ENCODE measurements at regions not wholly inside any gene's neighbourhood (a gene's known extent, or its start where the extent isn't known, plus 50 kb on each side); places are given as distances from the start of the nearest gene placed in this dataset.
A peak's percentile ranks its signal among the peaks of the same experiment; 100 is the strongest.
"Not testable (repeated sequence)": the region's sequence is repeated elsewhere in the genome, so short reads cannot be mapped to it uniquely, and the experiment has no call there.

DNA sequence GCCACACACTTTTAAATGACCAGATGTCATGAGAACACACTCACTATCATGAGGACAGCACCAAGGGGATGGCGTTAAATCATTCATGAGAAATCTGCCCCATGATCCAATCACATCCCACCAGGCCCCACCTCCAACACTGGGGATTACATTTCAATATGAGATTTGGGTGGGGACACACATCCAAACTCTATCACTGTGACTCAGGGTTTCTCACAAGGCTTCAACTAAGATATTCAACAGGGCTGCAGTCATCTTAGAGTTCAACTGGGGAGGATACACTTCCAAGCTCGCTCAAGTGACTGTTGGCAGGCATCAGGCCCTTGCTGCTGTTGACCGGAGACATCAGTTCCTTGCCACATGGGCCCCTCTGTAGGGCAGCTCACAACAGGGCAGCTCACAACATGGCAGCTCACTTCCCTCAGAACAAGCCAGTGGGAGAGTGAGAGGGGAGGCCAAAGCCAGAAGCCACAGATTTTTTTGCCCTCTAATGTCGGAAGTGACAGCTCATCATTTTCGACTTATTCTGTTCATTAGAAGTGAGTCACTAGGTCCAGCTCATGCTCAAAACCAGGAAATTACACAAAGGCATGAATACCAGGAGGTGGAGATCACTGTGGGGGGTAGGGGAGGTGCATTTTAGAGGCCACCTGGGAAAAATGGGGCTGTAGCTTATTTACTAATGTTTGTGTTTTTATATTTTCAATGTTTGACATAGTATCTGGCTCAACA, 50.8 kb upstream of the PTHLH start:
- DNase-seq, result no peak

DNA sequence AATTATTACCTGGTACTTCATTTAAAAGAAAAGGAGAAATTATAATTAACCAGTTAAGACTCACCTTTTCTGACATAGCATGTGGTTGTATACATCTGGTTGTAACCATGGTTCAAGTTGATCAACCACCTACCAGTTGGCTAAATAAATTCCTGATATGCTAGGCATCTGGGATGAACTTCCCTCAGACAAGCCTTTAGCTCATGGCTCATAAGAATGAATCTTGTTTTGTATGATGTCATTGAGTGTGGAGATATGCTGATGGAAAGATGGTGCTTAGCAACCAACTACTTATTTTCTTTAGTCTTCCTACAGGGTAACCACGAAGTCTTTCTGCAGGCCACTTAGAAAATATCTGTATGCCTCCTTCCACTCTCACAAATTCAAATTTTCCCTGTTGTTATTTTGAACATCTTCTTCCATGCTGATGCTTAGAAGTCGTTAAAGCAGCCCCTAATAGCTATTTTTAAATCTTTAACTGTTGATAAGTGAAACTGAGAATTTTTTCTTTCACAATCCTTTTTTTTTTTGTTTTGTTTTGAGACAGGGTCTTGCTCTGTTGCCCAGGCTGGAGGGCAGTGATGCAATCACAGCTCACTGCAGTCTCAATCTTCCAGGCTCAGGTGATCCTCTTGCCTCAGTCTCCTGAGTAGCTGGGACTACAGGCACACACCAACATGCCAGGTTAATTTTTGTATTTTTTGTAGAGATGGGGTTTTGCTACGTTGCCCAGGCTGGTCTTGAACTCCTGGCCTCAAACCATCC, 51.9 kb upstream of the PTHLH start:
- no peak for DNase-seq

DNA sequence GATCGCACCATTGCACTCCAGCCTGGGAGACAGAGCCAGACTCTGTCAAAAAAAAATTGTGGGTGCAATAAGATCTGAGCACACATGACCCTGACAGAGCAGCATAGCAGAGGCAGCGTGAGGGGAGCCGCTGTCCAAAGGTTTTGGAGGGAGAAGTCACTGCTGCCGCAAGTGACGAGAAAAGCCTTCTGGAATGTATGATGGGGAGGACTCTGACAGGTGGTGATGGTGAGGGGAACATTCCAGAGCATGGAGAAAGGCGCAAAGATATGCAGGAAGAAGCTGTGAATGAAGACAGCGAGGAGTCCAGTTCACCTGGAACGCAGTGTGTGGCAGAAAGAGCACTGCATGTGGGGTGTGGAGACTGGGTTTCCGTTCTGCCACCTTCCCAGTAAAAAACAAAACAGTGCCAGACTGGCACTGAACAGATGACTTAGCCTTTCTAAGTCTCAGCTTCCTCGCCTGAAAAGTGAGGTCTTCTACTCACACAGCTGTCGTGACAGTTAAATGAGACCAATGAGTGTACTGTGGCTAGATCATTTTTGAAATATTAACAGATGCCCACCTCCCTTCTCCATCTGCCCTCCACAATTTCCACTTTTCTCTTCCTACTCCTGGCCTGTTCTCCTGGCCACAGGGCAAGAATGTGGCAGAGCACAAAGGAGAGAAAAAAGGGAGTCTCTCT, 53.4 kb upstream of the PTHLH start:
- DNase-seq, result no peak

DNA sequence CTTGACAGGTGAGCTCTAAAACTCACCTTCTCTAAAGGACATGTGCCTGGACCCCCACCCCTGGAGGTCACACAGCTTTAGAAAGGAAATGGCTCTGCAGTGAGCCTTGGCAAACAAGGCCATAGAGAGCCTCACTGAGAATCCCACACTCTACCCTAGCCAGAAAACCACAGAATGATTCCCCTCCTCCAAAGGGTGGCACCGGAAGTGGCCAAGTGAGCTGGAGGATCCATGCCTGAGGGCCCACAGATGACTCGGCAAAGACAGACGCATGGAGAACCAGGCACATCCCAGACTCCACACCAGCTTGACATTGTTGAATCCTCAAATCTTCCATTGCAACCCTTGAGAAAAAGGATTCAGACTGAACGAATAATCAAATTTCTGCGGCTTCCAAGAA, 54.2 kb upstream of the PTHLH start:
- peak; percentile 75 for DNase-seq

DNA sequence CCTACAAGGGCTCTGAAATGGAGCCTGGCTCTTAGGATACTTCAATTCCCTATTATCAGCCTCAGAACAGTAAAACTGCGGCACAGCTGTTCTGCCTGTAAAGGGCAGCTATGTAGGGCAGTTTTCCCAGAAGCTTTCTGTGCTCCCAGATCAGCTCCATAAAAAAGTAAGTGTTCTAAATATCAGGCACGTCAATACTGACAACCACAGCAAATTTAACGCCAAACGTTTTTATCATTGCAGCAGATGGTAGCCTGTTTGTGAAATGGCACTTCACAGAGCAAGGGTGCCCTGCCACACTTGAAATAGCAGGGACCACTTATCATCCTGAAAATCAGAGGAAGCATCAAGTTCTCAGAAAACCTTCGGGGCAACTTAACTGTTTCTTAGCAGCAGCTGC, 54.8 kb upstream of the PTHLH start:
- DNase-seq, result peak; percentile 95

DNA sequence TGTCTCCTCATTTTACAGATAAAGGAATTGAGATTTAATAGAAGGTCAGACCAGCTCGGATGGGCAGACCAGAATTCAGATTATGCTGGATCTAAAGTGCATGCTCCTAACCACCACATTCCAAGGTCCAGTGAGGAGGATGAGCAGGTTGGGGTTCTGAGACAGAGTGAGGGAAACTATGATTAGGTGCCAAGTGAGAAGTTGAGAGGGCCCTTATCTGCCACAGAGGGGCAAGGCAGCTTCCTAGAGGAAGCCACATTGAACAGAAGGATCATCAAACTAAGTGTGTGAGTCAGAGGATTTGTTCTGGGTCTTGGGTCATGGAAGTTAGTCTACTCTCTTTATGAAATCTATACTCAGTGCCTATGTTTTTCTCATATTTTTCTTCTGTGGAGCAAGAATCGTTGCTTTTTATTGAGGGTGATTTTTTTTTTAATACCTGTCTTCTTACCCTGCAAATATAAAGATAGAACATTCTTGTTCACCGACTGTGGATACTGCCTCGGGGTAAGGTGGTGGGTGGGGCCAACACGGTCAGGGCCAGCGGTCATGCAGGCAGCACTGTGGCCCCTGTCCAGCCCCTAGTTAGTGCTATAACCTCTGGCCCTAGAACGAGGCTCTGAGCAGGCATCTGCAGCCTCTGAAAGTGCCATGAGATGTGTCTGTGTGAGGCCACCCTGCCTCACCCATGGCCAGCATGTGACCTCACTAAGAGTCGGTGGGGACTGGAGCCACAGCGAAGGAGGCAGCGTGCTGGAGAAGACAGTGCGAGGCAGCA, 55.6 kb upstream of the PTHLH start:
- DNase-seq, result peak; percentile 87

DNA sequence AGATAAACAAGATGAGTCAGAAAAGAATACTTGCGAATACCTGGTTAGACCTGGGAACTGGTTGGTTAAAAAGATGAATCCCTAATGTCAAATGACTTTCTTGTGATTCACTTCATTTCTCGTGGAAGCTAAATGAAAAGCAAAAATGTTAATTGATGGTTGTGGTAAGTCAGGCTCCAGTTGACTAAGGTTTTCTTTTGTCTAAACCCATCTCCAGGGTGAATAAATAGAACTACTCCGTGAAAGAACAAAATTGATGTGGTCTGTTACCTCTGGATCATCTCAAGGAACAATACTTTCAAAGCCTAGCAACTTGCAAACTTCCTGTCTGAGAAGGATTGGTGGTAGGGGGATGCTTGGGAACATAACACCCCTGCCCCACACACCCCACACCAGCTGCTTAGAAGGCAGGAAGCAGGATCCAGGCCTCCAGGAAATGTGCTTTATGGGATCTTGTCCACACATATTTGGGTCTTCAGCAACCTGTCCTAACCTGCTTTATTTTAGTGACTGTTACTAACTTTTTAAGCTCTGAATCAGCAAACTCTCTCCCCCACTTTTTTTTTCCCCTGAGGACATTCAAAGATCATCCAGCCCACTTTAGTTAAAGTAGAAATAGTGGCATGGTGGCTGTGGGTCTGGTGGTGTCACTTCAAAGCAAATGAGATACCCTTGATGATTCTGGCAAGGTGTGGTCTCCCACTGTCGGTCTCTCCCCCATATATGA, 60.4 kb upstream of the PTHLH start:
- DNase-seq, result no peak

DNA sequence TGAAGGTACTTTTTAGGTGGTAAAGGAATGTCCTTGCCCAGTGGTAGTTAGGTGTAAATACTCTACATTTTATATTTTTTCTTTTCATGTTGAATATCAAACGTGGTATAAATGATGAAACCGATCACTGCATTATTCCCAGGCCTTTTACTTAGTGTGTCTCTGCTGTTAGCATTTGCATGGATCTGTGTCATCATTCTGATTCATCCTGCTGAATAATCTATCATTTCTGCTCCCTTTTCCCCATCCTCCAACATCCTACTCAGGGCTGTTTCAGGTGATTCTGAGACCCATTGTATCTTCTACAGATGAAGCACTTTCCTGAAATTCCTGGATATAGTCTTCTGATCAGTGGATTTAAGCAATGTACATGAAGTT, 61.0 kb upstream of the PTHLH start:
- no peak for DNase-seq

DNA sequence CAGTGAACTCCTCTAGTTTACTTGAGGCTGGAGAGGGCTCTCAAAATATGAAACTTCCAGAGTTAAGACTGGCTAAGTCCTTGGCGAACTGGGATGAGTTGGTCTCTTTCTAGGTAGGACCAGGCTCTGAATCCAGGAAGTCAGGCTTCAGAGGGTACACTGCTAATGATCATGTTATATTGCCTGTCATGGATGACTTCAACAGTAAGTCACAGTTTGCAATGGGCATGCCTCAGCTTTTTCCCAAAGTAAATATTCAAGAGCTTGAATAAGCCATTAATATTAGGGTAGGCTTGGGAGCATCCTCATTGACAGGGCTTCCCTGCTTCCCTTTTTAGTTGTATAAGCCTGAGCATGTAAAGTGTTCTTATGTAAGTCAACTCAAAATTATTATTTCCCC, 61.7 kb upstream of the PTHLH start:
- no peak for DNase-seq

DNA sequence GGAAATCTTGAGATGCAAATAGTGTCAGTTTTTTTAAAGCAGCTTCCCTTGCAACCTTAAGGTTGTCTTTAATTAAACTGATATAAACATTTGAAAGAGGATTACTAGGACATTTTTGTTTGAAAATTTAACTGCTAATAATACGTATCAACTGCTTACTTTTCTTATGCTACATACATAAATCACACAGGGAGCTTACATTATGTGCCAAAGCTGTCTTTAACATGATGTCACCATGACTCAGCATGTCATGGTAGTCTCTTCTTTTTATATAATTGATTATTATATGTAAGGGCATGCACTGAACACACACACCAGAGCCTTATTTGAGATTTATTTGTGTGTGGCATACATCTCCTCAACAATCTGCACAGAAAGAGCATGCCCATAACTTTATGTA, 63.0 kb upstream of the PTHLH start:
- DNase-seq, result no peak

DNA sequence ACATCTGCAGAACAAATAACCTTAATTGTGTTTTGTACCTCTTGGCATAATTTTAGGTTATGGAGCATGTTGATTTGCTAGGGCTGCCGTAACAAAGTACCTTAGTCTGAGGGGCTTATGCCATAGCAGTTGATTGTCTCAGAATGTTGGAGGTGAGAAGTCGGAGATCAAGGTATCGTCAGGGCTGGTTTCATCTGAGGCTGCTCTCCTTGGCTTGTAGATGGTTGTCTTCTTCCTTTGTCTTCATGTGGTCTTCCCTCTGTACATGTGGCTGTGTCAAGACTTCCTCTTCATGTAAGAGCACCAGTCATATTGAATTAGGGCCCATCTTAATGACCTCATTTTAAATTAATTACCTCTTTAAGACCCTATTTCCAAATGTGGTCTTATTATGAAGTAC, 64.4 kb upstream of the PTHLH start:
- no peak for DNase-seq

DNA sequence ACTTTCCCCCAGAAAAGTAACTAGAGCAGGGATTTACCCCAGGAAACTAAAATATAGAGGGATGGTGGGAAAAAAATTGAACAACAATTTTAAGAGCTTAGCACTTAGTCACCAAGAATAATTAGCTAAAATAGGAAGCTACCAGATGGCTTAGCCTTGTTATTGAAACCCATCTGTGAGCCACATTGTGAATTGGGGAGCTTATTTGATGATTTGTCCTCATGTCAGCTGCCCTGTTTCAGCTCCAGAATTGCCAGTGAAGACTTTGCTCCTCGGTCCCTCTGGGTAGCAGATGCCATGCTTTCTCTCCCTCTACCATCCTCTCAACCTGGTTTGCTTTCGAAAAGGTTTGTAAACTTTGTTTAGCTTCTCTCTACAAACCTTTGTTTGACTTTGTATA, 67.7 kb upstream of the PTHLH start:
- DNase-seq, result no peak

DNA sequence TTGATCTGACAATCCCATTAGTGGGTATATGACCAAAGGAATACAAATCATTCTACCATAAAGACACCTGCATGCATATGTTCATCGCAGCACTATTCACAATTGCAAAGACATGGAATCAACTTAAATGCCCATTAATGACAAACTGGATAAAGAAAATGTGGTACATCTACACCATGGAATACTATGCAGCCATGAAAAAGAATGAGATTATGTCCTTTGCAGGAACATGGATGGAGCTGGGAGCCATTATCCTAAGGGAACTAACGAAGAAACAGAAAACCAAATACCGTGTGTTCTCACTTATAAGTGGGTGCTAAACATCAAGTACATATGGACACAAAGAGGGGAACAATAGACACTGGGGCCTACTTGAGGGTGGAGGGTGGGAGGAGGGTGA, 74.1 kb upstream of the PTHLH start:
- DNase-seq, result not testable (repeated sequence)

DNA sequence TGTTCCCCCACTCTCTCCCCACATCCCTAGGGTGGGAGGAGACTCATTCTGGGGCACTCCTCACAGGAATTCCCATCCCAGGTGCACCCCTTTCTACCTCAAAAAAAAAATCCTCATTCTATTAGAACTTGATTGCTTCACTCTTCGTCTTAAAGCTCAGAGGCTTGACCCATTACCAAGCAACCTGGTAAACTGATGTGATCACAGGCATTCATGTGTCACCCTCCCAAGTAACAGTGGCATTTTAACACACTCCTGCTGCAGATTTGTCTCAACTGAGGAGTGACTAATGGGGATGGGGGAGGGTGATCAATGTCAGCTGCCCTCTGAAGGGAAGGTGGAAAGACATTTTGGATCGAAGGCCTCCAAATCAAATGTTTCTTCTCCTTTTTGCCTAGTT, 78.1 kb upstream of the PTHLH start:
- DNase-seq, result no peak

DNA sequence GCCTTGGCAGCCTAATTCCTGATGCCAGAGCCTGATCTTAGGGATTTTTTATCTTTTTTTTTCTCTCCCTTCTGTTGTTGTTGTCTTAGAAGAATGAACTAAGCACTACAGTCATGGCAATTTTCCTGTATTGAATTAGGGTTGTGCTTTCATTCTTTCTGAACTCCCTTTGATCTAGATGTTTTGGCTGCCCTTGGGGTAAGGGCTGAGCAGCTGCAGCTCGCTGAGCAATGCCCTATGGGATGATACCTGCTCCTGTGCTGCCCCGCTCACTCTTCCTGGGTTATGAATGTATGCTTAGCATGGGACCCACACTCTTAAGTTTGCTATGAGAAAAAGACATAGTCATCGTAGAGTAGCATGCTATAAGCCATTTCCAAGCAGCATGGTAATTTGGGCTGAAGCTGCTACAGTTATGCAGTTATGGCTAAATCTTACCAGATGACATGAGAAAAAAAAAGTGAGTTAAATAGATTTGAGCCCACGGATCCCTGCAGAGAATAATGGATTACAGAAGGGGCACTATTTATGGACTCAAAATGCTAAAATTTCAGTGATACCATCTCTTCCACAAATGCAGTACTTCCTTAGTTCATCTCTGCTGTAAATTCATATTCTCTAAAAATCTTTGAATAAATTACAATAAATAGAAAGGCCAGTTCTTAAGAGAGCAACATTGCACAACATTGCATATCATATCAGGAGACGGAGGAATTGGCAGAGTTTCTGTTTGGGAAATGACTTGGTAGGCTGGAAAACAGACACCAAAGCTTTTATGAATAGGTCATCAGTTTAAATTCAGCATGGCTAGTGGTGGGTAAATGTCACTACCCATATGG, 79.2 kb upstream of the PTHLH start:
- DNase-seq, result no peak

DNA sequence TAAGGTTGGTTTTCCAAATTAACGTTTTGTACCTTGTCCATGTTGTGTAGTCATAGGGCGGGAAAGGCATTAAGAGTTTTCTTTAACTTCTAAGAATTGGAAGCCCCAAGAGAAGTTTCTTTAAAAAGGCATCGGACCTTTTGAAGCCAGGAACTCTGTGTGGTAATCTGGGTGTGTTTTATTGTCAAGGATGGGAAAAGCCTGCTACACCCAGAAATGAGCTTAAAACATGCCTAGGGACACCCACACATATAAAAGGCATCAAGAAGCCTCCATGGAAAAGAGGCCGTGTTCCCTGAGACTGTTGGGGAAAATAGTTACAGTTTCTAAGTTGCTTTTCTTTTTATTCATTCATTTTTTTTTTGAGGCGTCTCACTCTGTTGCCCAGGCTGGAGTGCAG, 81.0 kb upstream of the PTHLH start:
- no peak for DNase-seq

DNA sequence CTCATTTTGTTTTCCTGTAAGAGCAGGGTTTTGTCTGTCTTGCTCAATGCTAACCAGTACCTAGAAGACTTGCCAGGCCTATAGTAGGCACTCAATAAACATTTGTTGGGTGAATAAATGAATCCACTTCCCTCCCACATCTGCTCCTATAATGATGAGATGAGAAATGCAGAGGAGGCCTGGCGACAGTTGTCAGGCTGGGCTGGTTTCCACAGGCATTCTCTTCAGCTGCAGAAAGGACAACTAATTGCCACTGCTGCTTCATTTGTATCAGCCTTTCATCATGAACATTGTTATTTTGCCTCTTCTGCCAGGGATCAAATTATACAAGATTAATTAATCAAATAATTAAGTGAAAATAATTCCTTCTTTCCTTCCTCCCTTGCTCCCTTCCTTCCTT, 82.0 kb upstream of the PTHLH start:
- no peak for DNase-seq

DNA sequence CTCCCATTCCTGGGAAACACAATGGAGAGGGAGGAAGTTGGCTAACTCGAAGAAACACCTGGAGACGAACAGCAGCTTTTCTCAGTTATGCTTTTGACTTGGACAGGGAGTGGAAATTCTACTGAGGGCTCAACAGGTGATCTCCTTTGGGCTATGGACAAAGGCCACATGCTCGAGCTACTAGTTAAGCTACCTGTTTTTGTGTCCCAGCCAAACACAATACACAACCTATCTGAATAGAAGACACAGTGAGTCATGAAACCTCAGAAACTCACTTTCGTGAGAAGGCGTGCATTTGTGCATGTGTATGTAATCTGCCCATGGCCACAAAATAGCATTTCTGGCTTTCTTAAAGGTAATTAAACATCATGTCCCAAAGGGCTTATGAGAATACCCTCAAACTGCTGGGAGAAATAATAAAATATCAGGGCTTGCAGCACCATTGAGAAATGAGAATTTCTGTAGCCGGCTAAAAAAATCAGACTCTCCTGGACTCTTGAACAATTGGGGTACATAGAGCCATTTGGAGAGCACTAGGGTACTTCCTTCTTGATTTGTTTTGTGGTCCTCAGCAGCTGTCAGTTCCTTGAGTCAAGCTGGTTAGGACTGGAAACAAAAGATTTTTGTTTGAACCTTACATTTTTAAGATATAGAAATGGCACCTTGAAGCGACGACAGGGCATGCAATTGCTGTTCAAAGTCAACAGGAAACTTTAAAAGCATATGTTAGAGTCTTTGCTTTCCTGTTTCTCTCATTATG, 85.5 kb upstream of the PTHLH start:
- DNase-seq, result no peak

DNA sequence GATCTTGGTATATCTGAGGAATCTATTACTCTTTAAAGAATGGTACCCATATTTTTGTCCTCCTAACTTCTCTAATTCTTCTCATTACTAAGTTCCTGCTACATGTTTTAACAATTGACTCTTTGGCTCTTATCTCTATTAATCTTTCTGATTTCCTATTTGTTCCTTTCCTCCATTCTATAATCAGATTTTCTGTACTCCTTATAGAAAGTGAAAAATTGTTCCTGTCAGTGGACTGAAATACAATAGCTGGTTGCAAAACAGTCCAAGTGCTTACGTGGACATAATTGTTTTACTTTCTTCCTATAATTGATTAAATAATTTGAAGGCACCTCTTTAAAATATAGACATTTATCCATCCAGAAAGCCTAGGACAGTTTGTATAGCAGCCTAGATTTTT, 86.7 kb upstream of the PTHLH start:
- DNase-seq, result no peak

DNA sequence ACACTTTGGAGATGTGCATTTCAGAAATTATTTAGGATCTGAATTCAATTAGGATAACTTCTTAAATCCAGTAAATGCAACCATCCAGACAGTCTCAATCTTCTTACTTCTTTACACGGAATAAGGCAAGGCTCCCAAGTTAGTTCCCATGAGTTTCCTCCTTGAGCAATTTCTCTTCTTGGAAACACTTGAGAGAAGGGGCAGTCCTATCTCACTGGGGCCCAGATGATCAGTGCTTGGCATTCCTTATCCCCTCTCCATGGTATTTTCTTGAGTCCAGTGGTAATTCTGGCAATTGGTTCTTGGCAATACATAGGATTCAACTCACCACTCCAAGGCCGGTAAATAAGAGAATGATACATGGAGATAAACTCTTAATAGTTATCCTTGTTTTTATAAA, 87.1 kb upstream of the PTHLH start:
- DNase-seq, result no peak

DNA sequence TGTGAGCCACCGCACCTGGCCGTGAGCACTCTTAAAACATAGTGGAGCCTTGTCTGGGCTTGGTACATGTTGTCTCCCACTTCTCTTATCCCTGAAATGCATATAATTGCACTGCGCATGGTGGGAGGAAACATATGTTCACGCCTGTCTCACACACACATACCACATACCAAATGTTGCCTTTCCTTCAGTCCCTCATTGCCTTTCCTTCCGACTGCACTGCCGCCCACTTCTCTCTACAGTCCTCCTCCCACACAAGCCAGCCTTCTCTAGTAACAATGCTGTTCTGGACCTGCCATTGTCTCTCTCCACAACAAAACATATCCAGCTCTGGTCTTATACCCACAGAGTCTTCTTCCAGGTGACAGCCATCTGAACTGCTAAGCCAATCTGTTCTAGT, 88.3 kb upstream of the PTHLH start:
- no peak for DNase-seq
